ENCODE measurements at regions not wholly inside any gene's neighbourhood (a gene's known extent, or its start where the extent isn't known, plus 50 kb on each side); places are given as distances from the start of the nearest gene placed in this dataset.
"Not testable (repeated sequence)": the region's sequence is repeated elsewhere in the genome, so short reads cannot be mapped to it uniquely, and the experiment has no call there.

GRCh38 chr21:31424058-31424457, 80.0 kb upstream of the TIAM1 start:
- no peak for DNase-seq
- TF ChIP-seq GATA1 (IDR thresholded peaks at IDR 0.05; ENCODE audit: low read depth, low read length) = no peak
- TF ChIP-seq POLR2A (IDR thresholded peaks at IDR 0.05; ENCODE audit: low read length) = no peak

GRCh38 chr21:31420988-31421387, 76.9 kb upstream of the TIAM1 start:
- TF ChIP-seq POLR2A (IDR thresholded peaks at IDR 0.05; ENCODE audit: low read length) = no peak
- no peak for TF ChIP-seq GATA1 (IDR thresholded peaks at IDR 0.05; ENCODE audit: low read depth, low read length)
- DNase-seq = no peak

- TF ChIP-seq POLR2A (IDR thresholded peaks at IDR 0.05; ENCODE audit: low read length) (no peak), GATA1 (IDR thresholded peaks at IDR 0.05; ENCODE audit: low read depth, low read length) (no peak)
- no peak for DNase-seq
Observed at GRCh38 chr21:31420354-31420753, 76.3 kb upstream of the TIAM1 start.

- no peak for TF ChIP-seq POLR2A (IDR thresholded peaks at IDR 0.05; ENCODE audit: low read length)
- TF ChIP-seq GATA1 (IDR thresholded peaks at IDR 0.05; ENCODE audit: low read depth, low read length) = no peak
- DNase-seq = no peak
Observed at GRCh38 chr21:31418377-31419001, 74.4 kb upstream of the TIAM1 start.

- DNase-seq = not testable (repeated sequence)
Observed at GRCh38 chr21:31417214-31417613, 73.2 kb upstream of the TIAM1 start.

GRCh38 chr21:31416465-31416864, 72.4 kb upstream of the TIAM1 start:
- TF ChIP-seq POLR2A (IDR thresholded peaks at IDR 0.05; ENCODE audit: low read length) = no peak
- no peak for TF ChIP-seq GATA1 (IDR thresholded peaks at IDR 0.05; ENCODE audit: low read depth, low read length)
- no peak for DNase-seq

GRCh38 chr21:31414263-31415000, 70.4 kb upstream of the TIAM1 start:
- DNase-seq = no peak
- TF ChIP-seq GATA1 (IDR thresholded peaks at IDR 0.05; ENCODE audit: low read depth, low read length) (no peak), POLR2A (IDR thresholded peaks at IDR 0.05; ENCODE audit: low read length) (no peak)

GRCh38 chr21:31413698-31414097, 69.6 kb upstream of the TIAM1 start:
- DNase-seq = no peak
- TF ChIP-seq GATA1 (IDR thresholded peaks at IDR 0.05; ENCODE audit: low read depth, low read length) (no peak), POLR2A (IDR thresholded peaks at IDR 0.05; ENCODE audit: low read length) (no peak)

GRCh38 chr21:31410499-31411131, 66.6 kb upstream of the TIAM1 start:
- no peak for DNase-seq
- TF ChIP-seq GATA1 (IDR thresholded peaks at IDR 0.05; ENCODE audit: low read depth, low read length) (no peak), POLR2A (IDR thresholded peaks at IDR 0.05; ENCODE audit: low read length) (no peak)

- no peak for TF ChIP-seq POLR2A (IDR thresholded peaks at IDR 0.05; ENCODE audit: low read length)
- no peak for TF ChIP-seq GATA1 (IDR thresholded peaks at IDR 0.05; ENCODE audit: low read depth, low read length)
- no peak for DNase-seq
Observed at GRCh38 chr21:31409831-31410487, 65.9 kb upstream of the TIAM1 start.

GRCh38 chr21:31408301-31409088, 64.4 kb upstream of the TIAM1 start:
- TF ChIP-seq POLR2A (IDR thresholded peaks at IDR 0.05; ENCODE audit: low read length) = no peak
- TF ChIP-seq GATA1 (IDR thresholded peaks at IDR 0.05; ENCODE audit: low read depth, low read length) = no peak
- DNase-seq = no peak

- no peak for DNase-seq
- no peak for TF ChIP-seq GATA1 (IDR thresholded peaks at IDR 0.05; ENCODE audit: low read depth, low read length)
- no peak for TF ChIP-seq POLR2A (IDR thresholded peaks at IDR 0.05; ENCODE audit: low read length)
Observed at GRCh38 chr21:31406510-31406909, 62.4 kb upstream of the TIAM1 start.

- TF ChIP-seq GATA1 (IDR thresholded peaks at IDR 0.05; ENCODE audit: low read depth, low read length) = no peak
- TF ChIP-seq POLR2A (IDR thresholded peaks at IDR 0.05; ENCODE audit: low read length) = no peak
- DNase-seq = no peak
Observed at GRCh38 chr21:31405604-31406003, 61.5 kb upstream of the TIAM1 start.

Data from erythroblast (primary cell).